Liver (tissue), 8 donors: ENCODE measurements at regions not wholly inside any gene's neighbourhood (a gene's known extent, or its start where the extent isn't known, plus 50 kb on each side); places are given as distances from the start of the nearest gene placed in this dataset.

ENCODE experiments used
- DNase-seq: peaks from one replicate; pipeline ENCODE4 v3.0.0-alpha.2; 2017; ENCODE audit warnings: low spot score
- H3K27ac ChIP-seq, 2 donors: one replicate each; pipeline ENCODE4 v1.7.0; 2013; ENCODE audit warnings: inconsistent platforms in 2 of 2, low read length in 2 of 2, control low read depth in 1 of 2, low read depth in 1 of 2, mild to moderate bottlenecking in 1 of 2
- H3K27me3 ChIP-seq, 4 donors: one replicate each; pipeline versions ENCODE4 v1.6.1 to v1.7.0; 2013; ENCODE audit warnings: low read length in 3 of 4, inconsistent platforms in 1 of 4, mild to moderate bottlenecking in 1 of 4, moderate library complexity in 1 of 4; ENCODE audit not compliant: control insufficient read depth in 4 of 4, insufficient read depth in 4 of 4
- H3K36me3 ChIP-seq, 4 donors: one replicate each; pipeline versions ENCODE4 v1.6.1 to v1.7.0; 2013; ENCODE audit warnings: low read length in 3 of 4, mild to moderate bottlenecking in 3 of 4, low read depth in 1 of 4, moderate library complexity in 1 of 4; ENCODE audit not compliant: control insufficient read depth in 4 of 4, insufficient read depth in 3 of 4
- H3K4me1 ChIP-seq, 4 donors: one replicate each; pipeline versions ENCODE4 v1.6.1 to v1.7.0; 2013; ENCODE audit warnings: low read length in 3 of 4, mild to moderate bottlenecking in 3 of 4, moderate library complexity in 1 of 4; ENCODE audit not compliant: control insufficient read depth in 4 of 4, insufficient read depth in 4 of 4
- H3K4me3 ChIP-seq, 3 donors: one replicate each; pipeline versions ENCODE4 v1.6.1 to v1.7.0; 2013; ENCODE audit warnings: low read length in 3 of 3, control low read depth in 1 of 3, low read depth in 1 of 3, mild to moderate bottlenecking in 1 of 3
- H3K9ac ChIP-seq, 2 donors: one replicate each; pipeline ENCODE4 v1.7.0; 2013; ENCODE audit warnings: low read length in 2 of 2, mild to moderate bottlenecking in 2 of 2, moderate library complexity in 2 of 2, control low read depth in 1 of 2, low read depth in 1 of 2
- H3K9me3 ChIP-seq, 4 donors: one replicate each; pipeline versions ENCODE4 v1.6.1 to v1.7.0; 2013; ENCODE audit warnings: low read length in 3 of 4; ENCODE audit not compliant: control insufficient read depth in 4 of 4
- ATF3 ChIP-seq: IDR thresholded peaks from 2 replicates; pipeline ENCODE4 v1.6.1; 2016; ENCODE audit warnings: antibody characterized with exemption
- CTCF ChIP-seq: fragments of 150-350 bp; IDR thresholded peaks from 2 replicates; pipeline ENCODE4 v1.5.1; 2017; ENCODE audit warnings: improper control_type of control experiment, low read depth, low read length; ENCODE audit not compliant: missing input control
- EGR1 ChIP-seq, 2 donors: IDR thresholded peaks; 2 replicates each; pipeline ENCODE4 v1.6.1; 2016 to 2018; ENCODE audit warnings: antibody characterized with exemption in 2 of 2, low read depth in 2 of 2
- FOXA1 ChIP-seq: IDR thresholded peaks from 2 replicates; pipeline ENCODE4 v1.6.1; 2016; ENCODE audit warnings: antibody characterized with exemption
- FOXA2 ChIP-seq: IDR thresholded peaks from 2 replicates; pipeline ENCODE4 v1.6.1; 2016; ENCODE audit warnings: antibody characterized with exemption
- GABPA ChIP-seq, 2 donors: IDR thresholded peaks in 1 of 2; conservative IDR thresholded peaks in 1 of 2; 2 replicates each; pipeline ENCODE4 v1.6.1; 2016; ENCODE audit warnings: antibody characterized with exemption in 2 of 2, mild to moderate bottlenecking in 1 of 2, moderate library complexity in 1 of 2
- HNF4A ChIP-seq, 2 donors: conservative IDR thresholded peaks; 2 replicates each; pipeline ENCODE4 v1.6.1; 2016; ENCODE audit warnings: antibody characterized with exemption in 2 of 2, mild to moderate bottlenecking in 2 of 2
- HNF4G ChIP-seq: IDR thresholded peaks from 2 replicates; pipeline ENCODE4 v1.6.1; 2016; ENCODE audit warnings: antibody characterized with exemption
- MAX ChIP-seq: IDR thresholded peaks from 2 replicates; pipeline ENCODE4 v1.6.1; 2016; ENCODE audit warnings: antibody characterized with exemption
- NR2F2 ChIP-seq: IDR thresholded peaks from 2 replicates; pipeline ENCODE4 v1.6.1; 2016; ENCODE audit warnings: antibody characterized with exemption
- RAD21 ChIP-seq, 2 donors: IDR thresholded peaks; 2 replicates each; pipeline ENCODE4 v1.6.1; 2016; ENCODE audit warnings: antibody characterized with exemption in 2 of 2, mild to moderate bottlenecking in 2 of 2
- REST ChIP-seq: IDR thresholded peaks from 2 replicates; pipeline ENCODE4 v1.6.1; 2016; ENCODE audit warnings: antibody characterized with exemption, mild to moderate bottlenecking
- RXRA ChIP-seq, 2 donors: IDR thresholded peaks; 2 replicates each; pipeline ENCODE4 v1.6.1; 2017 to 2018; ENCODE audit warnings: antibody characterized with exemption in 2 of 2, mild to moderate bottlenecking in 1 of 2
- SP1 ChIP-seq: IDR thresholded peaks from 2 replicates; pipeline ENCODE4 v1.6.1; 2018; ENCODE audit warnings: antibody characterized with exemption, mild to moderate bottlenecking
- TAF1 ChIP-seq: conservative IDR thresholded peaks from 2 replicates; pipeline ENCODE4 v1.6.1; 2016; ENCODE audit warnings: antibody characterized with exemption, mild to moderate bottlenecking
- YY1 ChIP-seq: IDR thresholded peaks from 2 replicates; pipeline ENCODE4 v1.6.1; 2016; ENCODE audit warnings: antibody characterized with exemption, mild to moderate bottlenecking
- ZBTB33 ChIP-seq: IDR thresholded peaks from 2 replicates; pipeline ENCODE4 v1.6.1; 2016; ENCODE audit warnings: antibody characterized with exemption
- WGBS: extraction: QIAGEN DNeasy Blood & Tissue Kit; methylation state at CpG from one replicate; pipeline ENCODE4 v1.1.7; 2013; 5-methylcytosine and 5-hydroxymethylcytosine counted together
- donor health status: healthy.
- donor health status: healthy.
- donor health status: healthy.
- donor health status: healthy.
- donor health status: healthy.

GRCh38 chrX:45935408-45935807, 609.8 kb downstream of the ZNF674 start:
- Histone ChIP-seq H3K9ac (no peak overlapping the region), H3K9me3 (peaks cover 0 to 3% (median 1%) of the 10 kb centered on the region in 4 donors), H3K27ac (no peak overlapping the region), H3K27me3 (no peaks in the 10 kb centered on the region), H3K4me3 (no peak overlapping the region), H3K4me1 (no peaks in the 10 kb centered on the region), H3K36me3 (no peaks in the 10 kb centered on the region)
- TF ChIP-seq NR2F2, result no peak
- no peak for TF ChIP-seq ZBTB33
- no peak for TF ChIP-seq TAF1
- no peak for TF ChIP-seq FOXA1
- no peak for TF ChIP-seq HNF4A (conservative IDR thresholded peaks at IDR 0.05)
- TF ChIP-seq ATF3, result no peak
- TF ChIP-seq RAD21 (IDR thresholded peaks at IDR 0.05), result no peak
- TF ChIP-seq EGR1 (IDR thresholded peaks at IDR 0.05; ENCODE audit: low read depth in 2 of 2), result no peak
- TF ChIP-seq GABPA (IDR thresholded peaks at IDR 0.05 in 1 of 2, conservative IDR thresholded peaks at IDR 0.05 in 1 of 2), result no peak
- TF ChIP-seq MAX, result no peak
- TF ChIP-seq RXRA (IDR thresholded peaks at IDR 0.05), result no peak
- no peak for TF ChIP-seq FOXA2
- TF ChIP-seq CTCF, result no peak
- TF ChIP-seq REST, result no peak
- no peak for DNase-seq

GRCh38 chrX:45912316-45912715, 632.9 kb downstream of the ZNF674 start:
- Histone ChIP-seq H3K4me3 (no peak overlapping the region), H3K9me3 (no peaks in the 10 kb centered on the region), H3K36me3 (no peaks in the 10 kb centered on the region), H3K4me1 (no peaks in the 10 kb centered on the region), H3K27ac (no peak overlapping the region), H3K27me3 (no peaks in the 10 kb centered on the region), H3K9ac (no peak overlapping the region)
- DNase-seq, result no peak
- TF ChIP-seq MAX, result no peak
- no peak for TF ChIP-seq HNF4G
- TF ChIP-seq HNF4A (conservative IDR thresholded peaks at IDR 0.05), result no peak
- TF ChIP-seq RXRA (IDR thresholded peaks at IDR 0.05), result no peak
- TF ChIP-seq GABPA (IDR thresholded peaks at IDR 0.05 in 1 of 2, conservative IDR thresholded peaks at IDR 0.05 in 1 of 2), result no peak
- TF ChIP-seq FOXA1, result no peak
- TF ChIP-seq TAF1, result no peak
- TF ChIP-seq YY1, result no peak
- TF ChIP-seq CTCF, result no peak
- TF ChIP-seq ZBTB33, result no peak
- TF ChIP-seq SP1, result no peak
- no peak for TF ChIP-seq FOXA2
- WGBS, result 84% methylated on average over 3 of the region's 3 CpGs
